ENCODE measurements at regions not wholly inside any gene's neighbourhood (a gene's known extent, or its start where the extent isn't known, plus 50 kb on each side); places are given as distances from the start of the nearest gene placed in this dataset.

DNA sequence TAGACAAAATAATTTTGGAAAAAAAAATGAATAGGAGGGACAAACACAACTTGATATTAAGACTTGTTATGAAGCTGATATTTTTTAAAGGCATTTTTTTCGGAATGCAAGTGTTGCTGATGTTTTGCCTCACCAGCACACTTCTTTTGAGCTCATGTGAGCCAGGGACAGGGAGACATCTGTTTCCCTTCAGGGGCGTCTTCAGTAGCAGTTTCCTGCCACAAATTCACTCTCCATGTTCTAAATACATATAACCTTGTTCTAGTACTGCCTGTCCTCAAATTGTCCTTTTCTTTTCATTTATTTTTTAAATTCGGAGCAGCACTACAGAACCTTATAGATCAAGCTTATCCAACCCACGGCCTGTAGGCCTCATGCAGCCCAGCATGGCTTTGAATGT is 316.0 kb upstream of the PAPPA start:
- TF ChIP-seq EZH2 (IDR thresholded peaks at IDR 0.05; ENCODE audit: insufficient read depth, poor library complexity, severe bottlenecking) (no peak), EZH2phosphoT487 (IDR thresholded peaks at IDR 0.05; ENCODE audit: insufficient read depth, low read depth) (no peak)
